GM12892 (cell line): ENCODE measurements at regions not wholly inside any gene's neighbourhood (a gene's known extent, or its start where the extent isn't known, plus 50 kb on each side); places are given as distances from the start of the nearest gene placed in this dataset.

Source experiments
- DNase-seq: peaks from one replicate; pipeline ENCODE4 v3.0.0; 2011; ENCODE audit not compliant: insufficient read length
- FAIRE-seq: peaks from 2 replicates; lab custom pipeline; 2011; peaks lifted over from hg19 to GRCh38; lab: Jason Lieb, UNC
- POLR2A ChIP-seq: IDR thresholded peaks from 2 replicates; pipeline ENCODE4 v1.6.1; 2011; ENCODE audit warnings: low read depth, low read length, control low read depth
- POLR2AphosphoS5 ChIP-seq: IDR thresholded peaks from 2 replicates; pipeline ENCODE4 v1.6.1; 2011; ENCODE audit warnings: low read depth, low read length, control low read depth
- TAF1 ChIP-seq: IDR thresholded peaks from 2 replicates; pipeline ENCODE4 v1.6.1; 2011; ENCODE audit warnings: low read depth, mild to moderate bottlenecking, control low read depth, low read length, borderline replicate concordance

DNA sequence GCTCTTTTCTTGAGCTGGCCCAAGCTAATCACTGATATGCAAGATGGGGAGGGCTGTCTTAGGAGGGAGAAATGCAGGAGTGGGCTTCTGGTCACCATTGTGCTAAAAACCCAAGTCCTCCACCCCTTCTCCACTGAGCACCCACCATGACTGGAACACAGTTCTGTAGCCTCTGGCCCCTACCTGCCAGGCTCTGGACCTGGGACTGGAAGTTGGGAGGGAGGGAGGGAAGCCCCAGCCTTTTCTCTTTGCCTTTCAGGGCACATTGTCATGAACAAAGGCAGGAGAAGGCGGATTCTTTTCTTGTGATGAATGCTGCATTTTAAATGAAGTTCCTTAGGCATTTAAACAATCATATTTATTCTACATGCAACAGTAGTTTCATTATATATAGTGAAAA is 559.1 kb upstream of the TRPC7 start:
- FAIRE-seq, result no peak
- no peak for TF ChIP-seq POLR2A
- TF ChIP-seq TAF1, result no peak
- no peak for TF ChIP-seq POLR2AphosphoS5
- DNase-seq, result no peak

DNA sequence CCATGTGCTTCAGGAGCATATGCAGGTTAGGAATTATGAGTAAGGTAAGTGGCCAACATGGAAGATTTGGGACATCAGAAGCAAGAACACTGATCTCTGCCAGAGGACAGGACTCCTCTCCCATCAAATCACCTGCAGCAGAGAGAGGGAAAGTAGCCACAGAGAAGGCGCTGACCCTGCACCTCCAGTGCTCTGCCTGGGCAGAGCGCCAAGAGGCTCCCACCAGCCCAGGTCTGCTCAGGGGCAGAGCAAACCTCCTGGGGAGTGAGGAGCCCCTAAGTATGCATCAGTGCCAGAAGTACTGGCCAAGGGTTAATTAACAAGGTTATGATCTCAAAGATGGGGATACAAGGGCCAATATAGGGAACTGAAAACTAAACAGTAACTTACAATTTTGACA is 545.3 kb upstream of the TRPC7 start:
- DNase-seq (no peak), FAIRE-seq (no peak)
- TF ChIP-seq POLR2AphosphoS5 (no peak), POLR2A (no peak), TAF1 (no peak)

DNA sequence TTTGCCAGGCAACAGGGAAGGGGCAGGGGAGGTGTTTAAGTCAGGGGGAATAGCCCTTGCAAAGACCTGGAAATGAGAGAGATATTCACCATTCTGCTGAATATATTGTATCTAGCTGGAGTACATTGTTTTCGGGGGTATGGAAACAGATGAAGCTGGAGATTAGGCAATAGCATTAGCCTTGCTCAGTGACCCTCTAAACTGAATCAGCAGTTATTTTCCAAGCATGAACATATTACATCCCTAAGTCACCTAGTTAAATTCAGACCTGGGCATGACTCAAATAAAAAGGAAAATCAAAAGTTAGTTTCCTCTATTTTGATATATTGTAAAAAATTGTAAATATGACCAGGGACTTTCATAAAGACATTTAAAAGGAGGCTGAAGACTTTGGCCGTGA is 544.6 kb upstream of the TRPC7 start:
- FAIRE-seq, result no peak
- TF ChIP-seq POLR2A (no peak), POLR2AphosphoS5 (no peak), TAF1 (no peak)
- DNase-seq, result no peak

DNA sequence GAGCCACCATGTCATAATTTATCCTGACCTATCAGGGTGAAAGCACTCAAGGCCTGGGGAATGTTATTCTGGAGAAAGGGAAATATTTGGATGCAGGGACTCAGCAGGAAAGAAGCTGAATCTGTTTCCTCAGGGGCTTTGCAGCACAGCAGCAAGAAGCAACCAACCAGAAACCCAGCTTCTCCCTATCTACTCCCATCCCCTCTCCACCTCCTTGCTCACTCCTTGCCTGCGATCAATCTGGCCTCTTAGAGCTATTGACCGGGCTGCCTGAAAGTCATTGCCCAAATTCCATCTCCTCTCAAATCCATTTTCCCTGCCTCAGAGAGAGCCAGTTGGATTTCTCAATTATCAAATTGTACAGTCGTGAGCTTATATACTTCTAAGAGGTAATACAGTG is 542.0 kb upstream of the TRPC7 start:
- no peak for TF ChIP-seq POLR2A
- no peak for TF ChIP-seq POLR2AphosphoS5
- no peak for TF ChIP-seq TAF1
- no peak for DNase-seq
- no peak for FAIRE-seq

DNA sequence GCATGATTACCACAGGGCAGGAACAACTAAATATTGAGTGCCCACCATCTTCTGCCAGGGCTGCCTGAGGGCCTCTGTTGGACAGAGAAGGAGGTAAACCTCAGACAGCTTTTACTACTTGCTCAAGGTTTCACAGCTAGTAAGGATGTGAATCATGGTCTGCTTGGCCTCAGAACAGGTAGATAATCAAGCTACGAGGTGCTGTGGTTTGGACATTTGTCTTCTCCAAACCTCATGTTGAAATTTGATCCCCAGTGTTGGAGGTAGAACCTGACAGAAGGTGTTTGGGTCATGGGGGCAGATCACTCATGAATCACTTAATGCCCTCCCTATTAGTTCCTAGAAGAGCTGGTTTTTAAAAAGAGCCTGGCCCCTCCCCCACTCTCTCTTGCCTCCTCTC is 541.2 kb upstream of the TRPC7 start:
- TF ChIP-seq POLR2AphosphoS5 (no peak), POLR2A (no peak), TAF1 (no peak)
- FAIRE-seq (no peak), DNase-seq (no peak)

DNA sequence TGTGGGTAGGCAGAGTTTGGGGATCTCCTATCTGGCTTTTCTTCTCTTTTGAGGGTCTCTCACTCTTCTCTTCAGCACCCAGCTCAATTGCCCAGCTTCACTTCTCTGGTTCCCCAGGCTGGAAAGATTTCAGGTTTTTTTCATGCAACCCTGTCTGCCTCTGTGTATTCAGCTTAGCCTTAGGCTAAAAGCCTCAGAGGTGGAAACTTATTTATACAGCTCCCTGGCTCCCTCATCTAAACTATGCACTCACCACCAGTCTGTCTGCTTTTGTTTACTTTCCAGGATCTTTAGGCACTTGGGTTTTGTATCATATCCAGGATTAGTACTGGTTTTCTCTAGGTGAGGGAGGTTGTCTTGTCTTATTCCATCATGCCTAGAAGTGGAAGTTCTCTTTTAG is 540.2 kb upstream of the TRPC7 start:
- TF ChIP-seq POLR2AphosphoS5, result no peak
- no peak for FAIRE-seq
- DNase-seq, result no peak

DNA sequence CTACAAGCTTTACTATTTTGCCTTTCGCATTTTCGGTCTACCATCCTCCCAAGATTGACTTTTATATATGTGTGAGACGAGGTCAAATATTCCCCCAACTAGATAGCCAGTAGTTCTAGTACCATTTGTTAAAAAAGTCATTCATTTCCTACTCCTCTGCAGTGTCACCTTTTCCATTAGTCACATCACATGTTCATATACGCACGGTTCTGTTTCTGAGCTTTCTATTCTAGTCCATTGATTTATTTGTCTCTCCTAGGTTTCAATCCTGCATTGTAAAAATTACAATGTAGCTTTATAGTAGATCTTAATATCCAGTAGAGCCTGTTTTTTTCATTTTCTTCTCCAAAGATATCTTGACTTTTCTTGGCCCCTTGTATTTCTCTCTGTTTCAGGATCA is 528.7 kb upstream of the TRPC7 start:
- no peak for DNase-seq
- TF ChIP-seq POLR2A (no peak), POLR2AphosphoS5 (no peak)

DNA sequence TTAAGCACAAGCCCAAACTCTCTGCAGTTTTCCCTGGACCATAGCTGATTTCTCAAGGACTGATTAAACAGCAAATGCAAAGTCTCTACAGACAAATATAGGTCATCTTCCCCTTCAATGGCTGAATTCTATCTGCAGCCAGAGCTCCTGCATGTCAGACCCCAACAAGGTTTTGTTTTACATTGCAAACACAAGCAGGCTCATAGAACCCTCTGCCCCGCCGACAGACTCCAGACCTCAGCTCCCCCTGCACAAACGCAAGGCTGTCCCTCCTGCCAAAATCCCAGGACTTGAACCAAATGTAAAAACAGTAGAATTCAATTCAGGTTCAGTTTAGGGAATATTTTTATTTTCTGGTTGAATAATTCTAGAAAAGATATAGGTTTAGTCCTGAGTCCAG is 526.7 kb upstream of the TRPC7 start:
- no peak for DNase-seq
- no peak for FAIRE-seq
- no peak for TF ChIP-seq POLR2AphosphoS5
- no peak for TF ChIP-seq POLR2A

More for the DNA sequence above, 528.7 kb upstream of the TRPC7 start:
- no peak for FAIRE-seq

DNA sequence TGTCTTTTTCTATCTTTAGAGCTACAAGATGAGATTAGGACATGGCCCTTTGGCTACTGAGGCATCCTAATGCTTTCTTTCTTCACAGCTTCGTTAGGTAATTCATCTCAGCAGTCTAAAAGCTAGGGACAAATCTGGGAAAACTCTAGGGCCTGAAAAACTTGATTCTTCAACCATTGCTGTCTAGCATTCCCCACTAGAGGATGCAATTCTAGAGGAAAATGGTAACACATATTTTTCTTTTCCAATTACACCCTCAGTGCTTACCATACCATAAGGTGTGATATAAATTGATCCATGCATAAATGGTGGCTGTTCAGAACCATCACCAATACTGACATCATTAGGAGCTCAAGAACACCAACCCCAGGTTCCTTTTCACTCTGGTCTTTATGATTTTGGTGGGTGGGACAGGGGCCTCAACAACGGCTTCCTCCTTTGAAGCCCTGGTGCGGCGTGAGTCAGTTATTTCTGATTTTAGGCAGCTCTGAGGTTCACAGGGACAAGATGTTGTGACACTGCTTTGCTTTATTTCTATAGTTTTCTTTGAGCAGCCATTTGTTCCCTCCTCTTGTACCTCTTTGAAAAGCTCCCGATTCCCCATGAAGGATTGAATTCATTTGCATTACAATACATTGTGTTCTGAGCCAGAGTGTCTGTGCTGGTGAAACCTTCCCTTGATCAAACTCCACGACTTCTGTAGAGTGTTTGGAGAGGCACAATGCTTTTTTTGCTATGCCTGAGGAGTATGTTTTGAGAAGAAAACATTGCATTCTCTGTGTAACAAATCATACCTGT is 526.0 kb upstream of the TRPC7 start:
- TF ChIP-seq TAF1, result no peak
- no peak for TF ChIP-seq POLR2A
- DNase-seq (no peak), FAIRE-seq (no peak)

DNA sequence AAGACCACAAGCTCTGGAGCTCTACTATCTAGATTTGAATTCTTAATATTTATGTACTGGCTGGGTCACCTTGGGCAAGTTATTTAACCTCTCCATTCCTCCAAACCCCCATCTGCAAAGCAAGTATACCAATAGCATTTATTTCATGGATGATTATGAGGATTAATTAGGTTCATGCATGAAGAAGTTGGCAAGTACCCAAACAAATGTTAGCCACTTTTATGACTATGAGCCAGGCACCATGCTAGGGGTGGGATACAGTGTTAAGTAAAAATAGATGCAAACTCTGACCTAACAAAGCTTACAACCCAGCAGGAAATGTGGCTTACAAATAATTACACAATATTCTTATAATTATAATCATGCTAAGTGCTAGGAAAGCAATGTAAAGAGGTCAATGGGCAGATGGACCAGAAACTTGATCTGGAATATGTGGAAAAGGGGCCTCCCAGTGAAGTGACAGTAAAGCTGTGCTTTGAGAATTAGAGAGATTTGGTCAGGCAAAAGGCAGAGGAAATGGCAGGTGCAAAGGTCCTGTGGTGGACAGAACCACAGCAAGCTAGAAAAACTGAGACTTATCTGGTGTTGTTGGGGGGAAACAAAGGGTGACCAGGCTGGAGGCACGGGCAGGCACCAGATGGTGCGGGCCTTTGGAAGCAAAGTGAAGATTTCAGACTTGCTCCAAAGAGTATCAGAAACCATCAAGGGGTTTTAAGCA is 525.2 kb upstream of the TRPC7 start:
- FAIRE-seq (no peak), DNase-seq (no peak)
- TF ChIP-seq POLR2AphosphoS5 (no peak), POLR2A (no peak), TAF1 (no peak)

DNA sequence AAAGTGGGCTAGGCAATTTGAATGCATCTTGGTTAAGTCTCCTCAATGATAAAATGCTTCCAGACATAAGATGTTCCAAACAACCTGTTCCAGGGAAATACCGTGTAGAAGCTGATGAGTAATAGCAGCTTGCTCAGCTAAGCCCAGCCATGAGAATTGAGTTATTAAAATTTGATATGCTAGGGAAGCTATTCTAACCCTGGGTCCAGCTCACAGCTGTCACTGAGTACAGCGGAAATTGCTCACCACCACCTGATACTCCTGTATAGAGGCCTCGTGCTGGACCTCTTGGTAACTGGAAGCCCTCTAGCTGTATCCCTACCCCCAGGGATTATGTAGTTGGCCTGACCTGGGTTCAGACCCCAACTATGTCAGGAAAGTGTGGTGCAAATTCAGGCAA is 521.3 kb upstream of the TRPC7 start:
- no peak for DNase-seq
- TF ChIP-seq POLR2AphosphoS5 (no peak), POLR2A (no peak), TAF1 (no peak)
- no peak for FAIRE-seq

DNA sequence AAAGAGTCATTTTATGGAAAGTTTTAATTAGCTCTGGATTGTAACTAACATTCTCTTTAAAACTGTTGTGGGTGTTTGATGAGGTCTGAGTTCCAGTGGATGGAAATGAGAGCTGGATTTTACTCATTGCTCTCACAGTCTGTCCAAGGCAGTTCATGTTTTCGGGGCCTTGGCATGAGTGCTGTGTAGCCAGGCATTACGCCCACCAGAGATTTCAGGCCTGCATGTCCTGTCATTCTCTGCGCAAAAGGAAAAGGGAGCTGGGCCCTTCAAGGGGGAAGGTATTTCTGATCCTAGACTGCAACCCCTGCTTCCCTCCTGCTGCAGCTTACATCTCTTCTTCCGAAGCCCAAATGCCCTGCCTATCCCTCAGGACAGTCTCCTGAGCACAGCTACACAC is 499.6 kb upstream of the TRPC7 start:
- DNase-seq (no peak), FAIRE-seq (no peak)
- no peak for TF ChIP-seq TAF1
- TF ChIP-seq POLR2A, result no peak
- no peak for TF ChIP-seq POLR2AphosphoS5

DNA sequence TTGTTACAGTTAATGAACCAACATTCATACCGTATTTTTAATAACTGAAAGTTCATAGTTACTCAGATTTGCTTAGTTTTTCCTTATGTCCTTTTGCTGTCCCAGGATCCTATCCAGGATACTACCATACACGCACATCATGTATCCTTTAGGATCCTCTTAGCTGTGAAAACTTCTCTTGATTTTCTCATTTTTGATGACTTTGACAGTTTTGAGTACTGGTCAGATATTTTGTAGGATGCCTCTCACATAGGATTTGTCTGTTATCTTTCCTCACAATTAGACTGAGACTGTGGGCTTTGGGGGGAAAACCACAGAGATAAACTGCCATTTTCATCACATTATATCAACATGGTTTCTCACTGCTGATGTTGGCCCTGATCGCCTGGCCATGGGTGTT is 491.3 kb upstream of the TRPC7 start:
- TF ChIP-seq TAF1, result no peak
- no peak for TF ChIP-seq POLR2A
- TF ChIP-seq POLR2AphosphoS5, result no peak
- FAIRE-seq (no peak), DNase-seq (no peak)

DNA sequence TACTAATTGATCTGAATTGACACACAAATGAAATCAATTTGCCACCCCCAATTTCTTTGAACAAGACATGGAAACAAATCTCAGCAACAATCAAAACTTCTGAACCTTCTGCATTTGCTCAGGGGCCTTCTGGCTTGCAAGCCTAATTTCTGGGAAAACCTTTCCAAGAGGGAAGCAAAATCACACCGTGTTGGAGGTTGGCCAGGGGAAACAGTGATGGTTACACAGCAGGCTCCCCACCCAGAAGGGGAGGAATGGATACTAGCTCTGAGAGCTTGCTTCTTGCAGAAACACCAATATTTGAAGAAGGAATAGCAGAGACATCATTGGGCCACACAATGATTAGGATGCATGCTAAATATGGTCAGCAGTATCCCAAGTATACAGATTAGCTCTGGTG is 488.6 kb upstream of the TRPC7 start:
- FAIRE-seq, result no peak
- DNase-seq, result no peak
- TF ChIP-seq POLR2AphosphoS5, result no peak
- no peak for TF ChIP-seq POLR2A
- TF ChIP-seq TAF1, result no peak
